ENCODE measurements at regions not wholly inside any gene's neighbourhood (a gene's known extent, or its start where the extent isn't known, plus 50 kb on each side); places are given as distances from the start of the nearest gene placed in this dataset.
A peak's percentile ranks its signal among the peaks of the same experiment; 100 is the strongest.
"Not testable (repeated sequence)": the region's sequence is repeated elsewhere in the genome, so short reads cannot be mapped to it uniquely, and the experiment has no call there.

- DNase-seq, result no peak
These were observed 62.4 kb downstream of the CRYBB2 start for GRCh38 chr22:25281675-25282345.

- DNase-seq, result no peak
These were observed 62.9 kb downstream of the CRYBB2 start for GRCh38 chr22:25282346-25282670.

GRCh38 chr22:25282671-25283561 is 63.5 kb downstream of the CRYBB2 start:
- DNase-seq, result no peak

- not testable (repeated sequence) for DNase-seq
These were observed 69.0 kb downstream of the CRYBB2 start for GRCh38 chr22:25288481-25288880.

GRCh38 chr22:25301912-25302311 is 82.5 kb downstream of the CRYBB2 start:
- DNase-seq, result not testable (repeated sequence)

- DNase-seq, result not testable (repeated sequence)
These were observed 90.1 kb downstream of the CRYBB2 start for GRCh38 chr22:25309586-25309985.

- DNase-seq, result not testable (repeated sequence)
These were observed 92.5 kb downstream of the CRYBB2 start for GRCh38 chr22:25311924-25312323.

- DNase-seq, result no peak
These were observed 98.8 kb downstream of the CRYBB2 start for GRCh38 chr22:25318081-25318823.

- no peak for DNase-seq
These were observed 107.7 kb downstream of the CRYBB2 start for GRCh38 chr22:25327018-25327755.

- DNase-seq, result no peak
These were observed 111.6 kb downstream of the CRYBB2 start for GRCh38 chr22:25331050-25331449.

- DNase-seq, result not testable (repeated sequence)
These were observed 112.5 kb downstream of the CRYBB2 start for GRCh38 chr22:25331911-25332310.

GRCh38 chr22:25332386-25332785 is 112.9 kb downstream of the CRYBB2 start:
- no peak for DNase-seq

- DNase-seq, result peak; percentile 48
These were observed 114.7 kb downstream of the CRYBB2 start for GRCh38 chr22:25334162-25334490.

GRCh38 chr22:25334631-25335030 is 115.2 kb downstream of the CRYBB2 start:
- not testable (repeated sequence) for DNase-seq

- DNase-seq, result not testable (repeated sequence)
These were observed 115.8 kb downstream of the CRYBB2 start for GRCh38 chr22:25335276-25335675.

- not testable (repeated sequence) for DNase-seq
These were observed 121.1 kb downstream of the CRYBB2 start for GRCh38 chr22:25340536-25340935.

GRCh38 chr22:25344366-25344765 is 124.9 kb downstream of the CRYBB2 start:
- DNase-seq, result not testable (repeated sequence)

- DNase-seq, result no peak
These were observed 127.7 kb downstream of the CRYBB2 start for GRCh38 chr22:25346859-25347751.

- DNase-seq, result no peak
These were observed 128.3 kb downstream of the CRYBB2 start for GRCh38 chr22:25347752-25348102.

GRCh38 chr22:25348391-25348790 is 129.0 kb downstream of the CRYBB2 start:
- DNase-seq, result no peak

GRCh38 chr22:25348996-25349395 is 129.6 kb downstream of the CRYBB2 start:
- DNase-seq, result not testable (repeated sequence)

- DNase-seq, result no peak
These were observed 131.1 kb downstream of the CRYBB2 start for GRCh38 chr22:25350551-25350971.

Data from NCI-H1092 treated with DMSO at 0.1 percent for 48 hours (cell line).